HL-60 (cell line): ENCODE measurements at regions not wholly inside any gene's neighbourhood (a gene's known extent, or its start where the extent isn't known, plus 50 kb on each side); places are given as distances from the start of the nearest gene placed in this dataset.
"Not testable (repeated sequence)": the region's sequence is repeated elsewhere in the genome, so short reads cannot be mapped to it uniquely, and the experiment has no call there.

ENCODE experiments used
- DNase-seq, 2 experiments: peaks; one replicate each; pipeline ENCODE4 v3.0.0-alpha.2; 2010 to 2020; ENCODE audit warnings: low read depth in 1 of 2, low spot score in 1 of 2
- H3K27ac ChIP-seq: fragments of 250-450 bp; sonication (Bioruptor Pico); replicated peaks from 2 replicates; pipeline ENCODE4 v1.5.1; 2020; ENCODE audit warnings: mild to moderate bottlenecking, moderate library complexity
- H3K27me3 ChIP-seq: fragments of 250-450 bp; sonication (Bioruptor Pico); 2 replicates; pipeline ENCODE4 v1.5.1; 2021; ENCODE audit warnings: mild to moderate bottlenecking, moderate library complexity; ENCODE audit not compliant: insufficient read depth, poor library complexity, severe bottlenecking
- H3K4me3 ChIP-seq: replicated peaks from 2 replicates; pipeline ENCODE4 v1.5.1; 2011; ENCODE audit warnings: mild to moderate bottlenecking, control low read depth, low read length; ENCODE audit not compliant: insufficient read depth
- GABPA ChIP-seq: IDR thresholded peaks from 2 replicates; pipeline ENCODE4 v1.6.1; 2012; ENCODE audit warnings: low read depth
- POLR2AphosphoS5 ChIP-seq: IDR thresholded peaks from 2 replicates; pipeline ENCODE4 v1.6.1; 2012; ENCODE audit warnings: low read depth
- SPI1 ChIP-seq: IDR thresholded peaks from 2 replicates; pipeline ENCODE4 v1.6.1; 2012; ENCODE audit warnings: low read depth, mild to moderate bottlenecking, borderline replicate concordance
- TF ChIP-seq, protein P1 (sequence below): IDR thresholded peaks from 2 replicates; pipeline ENCODE4 v1.6.1; 2012; ENCODE audit warnings: low read depth; ENCODE audit not compliant: insufficient replicate concordance
- TF ChIP-seq, protein P2 (sequence below): IDR thresholded peaks from one replicate; pipeline ENCODE4 v1.5.1; 2011; ENCODE audit warnings: low read length, control low read depth, inconsistent platforms; ENCODE audit not compliant: insufficient read depth

DNA sequence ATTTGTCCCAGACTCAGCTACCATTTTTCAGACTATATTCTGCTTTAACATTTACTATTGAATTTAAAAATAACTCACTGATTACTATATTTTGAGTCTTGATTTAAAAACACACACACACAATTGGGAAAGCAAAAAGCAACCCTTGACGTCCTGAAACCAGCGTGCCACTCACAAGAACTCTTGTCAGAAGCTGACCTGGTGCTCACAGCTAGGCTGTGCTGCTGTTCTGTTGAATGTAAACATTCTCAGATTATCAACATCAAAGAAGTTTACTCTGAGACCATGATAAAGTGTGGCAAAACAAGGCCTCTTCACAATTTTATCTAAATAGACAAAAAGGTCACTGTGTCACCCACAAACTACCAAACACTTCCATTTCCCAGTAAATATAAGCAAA, 62.6 kb upstream of the CACNA2D1 start:
- TF ChIP-seq, protein P1, sequence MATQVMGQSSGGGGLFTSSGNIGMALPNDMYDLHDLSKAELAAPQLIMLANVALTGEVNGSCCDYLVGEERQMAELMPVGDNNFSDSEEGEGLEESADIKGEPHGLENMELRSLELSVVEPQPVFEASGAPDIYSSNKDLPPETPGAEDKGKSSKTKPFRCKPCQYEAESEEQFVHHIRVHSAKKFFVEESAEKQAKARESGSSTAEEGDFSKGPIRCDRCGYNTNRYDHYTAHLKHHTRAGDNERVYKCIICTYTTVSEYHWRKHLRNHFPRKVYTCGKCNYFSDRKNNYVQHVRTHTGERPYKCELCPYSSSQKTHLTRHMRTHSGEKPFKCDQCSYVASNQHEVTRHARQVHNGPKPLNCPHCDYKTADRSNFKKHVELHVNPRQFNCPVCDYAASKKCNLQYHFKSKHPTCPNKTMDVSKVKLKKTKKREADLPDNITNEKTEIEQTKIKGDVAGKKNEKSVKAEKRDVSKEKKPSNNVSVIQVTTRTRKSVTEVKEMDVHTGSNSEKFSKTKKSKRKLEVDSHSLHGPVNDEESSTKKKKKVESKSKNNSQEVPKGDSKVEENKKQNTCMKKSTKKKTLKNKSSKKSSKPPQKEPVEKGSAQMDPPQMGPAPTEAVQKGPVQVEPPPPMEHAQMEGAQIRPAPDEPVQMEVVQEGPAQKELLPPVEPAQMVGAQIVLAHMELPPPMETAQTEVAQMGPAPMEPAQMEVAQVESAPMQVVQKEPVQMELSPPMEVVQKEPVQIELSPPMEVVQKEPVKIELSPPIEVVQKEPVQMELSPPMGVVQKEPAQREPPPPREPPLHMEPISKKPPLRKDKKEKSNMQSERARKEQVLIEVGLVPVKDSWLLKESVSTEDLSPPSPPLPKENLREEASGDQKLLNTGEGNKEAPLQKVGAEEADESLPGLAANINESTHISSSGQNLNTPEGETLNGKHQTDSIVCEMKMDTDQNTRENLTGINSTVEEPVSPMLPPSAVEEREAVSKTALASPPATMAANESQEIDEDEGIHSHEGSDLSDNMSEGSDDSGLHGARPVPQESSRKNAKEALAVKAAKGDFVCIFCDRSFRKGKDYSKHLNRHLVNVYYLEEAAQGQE = no peak
- TF ChIP-seq SPI1 (no peak), GABPA (no peak), POLR2AphosphoS5 (no peak)
- TF ChIP-seq, protein P2, sequence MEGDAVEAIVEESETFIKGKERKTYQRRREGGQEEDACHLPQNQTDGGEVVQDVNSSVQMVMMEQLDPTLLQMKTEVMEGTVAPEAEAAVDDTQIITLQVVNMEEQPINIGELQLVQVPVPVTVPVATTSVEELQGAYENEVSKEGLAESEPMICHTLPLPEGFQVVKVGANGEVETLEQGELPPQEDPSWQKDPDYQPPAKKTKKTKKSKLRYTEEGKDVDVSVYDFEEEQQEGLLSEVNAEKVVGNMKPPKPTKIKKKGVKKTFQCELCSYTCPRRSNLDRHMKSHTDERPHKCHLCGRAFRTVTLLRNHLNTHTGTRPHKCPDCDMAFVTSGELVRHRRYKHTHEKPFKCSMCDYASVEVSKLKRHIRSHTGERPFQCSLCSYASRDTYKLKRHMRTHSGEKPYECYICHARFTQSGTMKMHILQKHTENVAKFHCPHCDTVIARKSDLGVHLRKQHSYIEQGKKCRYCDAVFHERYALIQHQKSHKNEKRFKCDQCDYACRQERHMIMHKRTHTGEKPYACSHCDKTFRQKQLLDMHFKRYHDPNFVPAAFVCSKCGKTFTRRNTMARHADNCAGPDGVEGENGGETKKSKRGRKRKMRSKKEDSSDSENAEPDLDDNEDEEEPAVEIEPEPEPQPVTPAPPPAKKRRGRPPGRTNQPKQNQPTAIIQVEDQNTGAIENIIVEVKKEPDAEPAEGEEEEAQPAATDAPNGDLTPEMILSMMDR = no peak

DNA sequence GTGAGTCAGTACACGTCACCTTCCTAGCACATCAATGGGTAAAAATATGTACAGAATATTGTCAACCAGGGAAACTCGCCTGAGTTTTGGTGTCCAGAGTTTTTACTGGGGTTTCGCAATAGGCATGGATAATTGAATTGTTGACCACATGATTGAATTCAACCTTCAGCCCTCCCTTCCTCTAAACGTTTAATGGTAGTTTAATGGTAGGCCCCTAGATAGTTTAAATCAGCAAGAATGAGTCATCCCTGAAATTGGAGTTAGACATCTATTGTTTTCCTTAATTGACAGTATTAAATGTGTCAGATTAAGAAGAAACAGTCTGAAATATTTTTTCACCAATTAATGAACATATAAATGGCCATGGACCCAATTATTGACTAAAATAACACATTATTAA, 57.8 kb upstream of the CACNA2D1 start:
- H3K4me3 ChIP-seq = no peak overlapping the region
- TF ChIP-seq, protein P1 = no peak
- no peak for TF ChIP-seq GABPA
- TF ChIP-seq, protein P2 = no peak
- TF ChIP-seq SPI1 = no peak
- TF ChIP-seq POLR2AphosphoS5 = no peak
- no peak for DNase-seq
- no peaks in the 10 kb centered on the region for H3K27me3 ChIP-seq
- no peak overlapping the region for H3K27ac ChIP-seq

More for the DNA sequence above, 62.6 kb upstream of the CACNA2D1 start:
- H3K4me3 ChIP-seq = no peak overlapping the region
- no peak for DNase-seq
- H3K27ac ChIP-seq = no peak overlapping the region
- no peaks in the 10 kb centered on the region for H3K27me3 ChIP-seq

DNA sequence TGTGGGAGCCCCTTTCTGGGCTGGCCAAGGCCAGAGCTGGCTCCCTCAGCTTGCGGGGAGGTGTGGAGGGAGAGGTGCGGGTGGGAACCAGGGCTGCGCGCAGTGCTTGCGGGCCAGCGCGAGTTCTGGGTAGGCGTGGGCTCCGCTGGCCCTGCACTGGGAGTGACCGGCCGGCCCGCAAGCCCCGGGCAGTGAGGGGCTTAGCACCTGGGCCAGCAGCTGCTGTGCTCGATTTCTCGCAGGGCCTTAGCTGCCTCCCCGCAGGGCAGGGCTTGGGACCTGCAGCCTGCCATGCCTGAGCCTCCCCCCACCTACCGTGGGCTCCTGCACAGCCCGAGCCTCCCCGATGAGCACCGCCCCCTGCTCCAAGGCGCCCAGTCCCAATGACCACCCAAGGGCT, 56.0 kb upstream of the CACNA2D1 start:
- not testable (repeated sequence) for DNase-seq, H3K27ac ChIP-seq, H3K27me3 ChIP-seq, H3K4me3 ChIP-seq

DNA sequence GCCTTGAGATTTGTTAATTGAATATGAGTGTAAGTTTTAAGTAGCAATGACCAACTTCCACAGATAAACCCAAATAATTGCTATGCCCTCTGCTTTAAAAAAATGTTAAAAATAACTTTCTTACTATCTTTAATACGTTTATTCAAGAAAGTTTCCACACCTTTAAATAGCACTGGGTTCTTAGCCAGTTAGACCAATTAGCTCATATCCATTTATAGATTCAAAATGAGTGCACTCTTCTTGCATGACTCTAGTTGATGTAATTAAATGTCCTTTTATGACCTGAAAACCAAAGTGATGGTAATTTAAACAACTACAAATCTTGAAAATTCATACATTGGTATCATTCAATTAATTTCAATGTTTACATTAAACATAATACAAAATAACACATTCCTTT, 50.8 kb upstream of the CACNA2D1 start:
- DNase-seq = no peak
- Histone ChIP-seq H3K4me3 (no peak overlapping the region), H3K27me3 (no peaks in the 10 kb centered on the region), H3K27ac (no peak overlapping the region)
- TF ChIP-seq SPI1 (no peak), GABPA (no peak), POLR2AphosphoS5 (no peak)
- TF ChIP-seq, protein P1 = no peak
- TF ChIP-seq, protein P2 = no peak
